H9 (cell line): ENCODE measurements at regions not wholly inside any gene's neighbourhood (a gene's known extent, or its start where the extent isn't known, plus 50 kb on each side); places are given as distances from the start of the nearest gene placed in this dataset.

Experiments used
- DNase-seq: peaks from one replicate; pipeline ENCODE4 v3.0.0-alpha.2; 2017
- H2AFZ ChIP-seq: one replicate; pipeline ENCODE4 v1.6.1; 2013; ENCODE audit warnings: mild to moderate bottlenecking, low read length, control low read depth, moderate library complexity
- H2AK5ac ChIP-seq: 2 replicates; pipeline ENCODE4 v1.6.1; 2013; ENCODE audit warnings: low read length, control low read depth, mixed read lengths; ENCODE audit not compliant: insufficient read length
- H2BK120ac ChIP-seq: one replicate; pipeline ENCODE4 v1.6.1; 2013; ENCODE audit warnings: low read depth, mild to moderate bottlenecking, low read length, control low read depth, inconsistent platforms; ENCODE audit not compliant: poor library complexity, severe bottlenecking
- H2BK12ac ChIP-seq: 2 replicates; pipeline ENCODE4 v1.6.1; 2013; ENCODE audit warnings: low read length, control low read depth, mixed read lengths, low read depth; ENCODE audit not compliant: insufficient read length
- H2BK15ac ChIP-seq: 2 replicates; pipeline ENCODE4 v1.6.1; 2013; ENCODE audit warnings: low read depth, low read length, control low read depth
- H2BK20ac ChIP-seq: one replicate; pipeline ENCODE4 v1.6.1; 2013; ENCODE audit warnings: low read depth, mild to moderate bottlenecking, low read length, control low read depth, inconsistent platforms; ENCODE audit not compliant: poor library complexity, severe bottlenecking
- H2BK5ac ChIP-seq: 2 replicates; pipeline ENCODE4 v1.6.1; 2013; ENCODE audit warnings: low read length, control low read depth, mixed read lengths; ENCODE audit not compliant: insufficient read length
- H3K14ac ChIP-seq: 2 replicates; pipeline ENCODE4 v1.6.1; 2013; ENCODE audit warnings: low read length, control low read depth; ENCODE audit not compliant: insufficient read depth
- H3K18ac ChIP-seq: 2 replicates; pipeline ENCODE4 v1.6.1; 2013; ENCODE audit warnings: low read depth, mild to moderate bottlenecking, mixed read lengths, low read length, control low read depth; ENCODE audit not compliant: insufficient read length
- H3K23ac ChIP-seq: 2 replicates; pipeline ENCODE4 v1.6.1; 2013; ENCODE audit warnings: low read length, control low read depth, mixed read lengths, low read depth; ENCODE audit not compliant: insufficient read length
- H3K23me2 ChIP-seq: 2 replicates; pipeline ENCODE4 v1.6.1; 2013; ENCODE audit warnings: low read depth, mild to moderate bottlenecking, mixed read lengths, low read length, control low read depth; ENCODE audit not compliant: insufficient read length, poor library complexity, severe bottlenecking
- H3K27ac ChIP-seq: 2 replicates; pipeline ENCODE4 v1.5.1; 2013; ENCODE audit warnings: low read length, control low read depth, mixed read lengths, low read depth; ENCODE audit not compliant: insufficient read length
- H3K27me3 ChIP-seq: 2 replicates; pipeline ENCODE4 v1.6.1; 2013; ENCODE audit warnings: low read length, control low read depth, inconsistent platforms; ENCODE audit not compliant: insufficient read depth
- H3K4ac ChIP-seq: 2 replicates; pipeline ENCODE4 v1.6.1; 2013; ENCODE audit warnings: low read depth, mild to moderate bottlenecking, control low read depth, inconsistent platforms, low read length, moderate library complexity
- H3K4me1 ChIP-seq: 2 replicates; pipeline ENCODE4 v1.6.1; 2013; ENCODE audit warnings: low read length, control low read depth, inconsistent platforms; ENCODE audit not compliant: insufficient read depth
- H3K4me2 ChIP-seq: 2 replicates; pipeline ENCODE4 v1.6.1; 2013; ENCODE audit warnings: low read length, control low read depth, mixed read lengths; ENCODE audit not compliant: insufficient read length, insufficient read depth
- H3K56ac ChIP-seq: 2 replicates; pipeline ENCODE4 v1.6.1; 2013; ENCODE audit warnings: low read depth, mild to moderate bottlenecking, mixed read lengths, low read length, control low read depth; ENCODE audit not compliant: insufficient read length
- H3K79me1 ChIP-seq: 2 replicates; pipeline ENCODE4 v1.6.1; 2013; ENCODE audit warnings: low read depth, mild to moderate bottlenecking, moderate library complexity, low read length, control low read depth, inconsistent platforms; ENCODE audit not compliant: insufficient read depth, poor library complexity, severe bottlenecking
- H3K79me2 ChIP-seq: 2 replicates; pipeline ENCODE4 v1.6.1; 2013; ENCODE audit warnings: low read length, control low read depth, inconsistent platforms; ENCODE audit not compliant: insufficient read depth
- H3K9ac ChIP-seq: 2 replicates; pipeline ENCODE4 v1.6.1; 2013; ENCODE audit warnings: low read length, control low read depth, mixed read lengths; ENCODE audit not compliant: insufficient read length; ENCODE audit errors: extremely low read depth
- H3K9me3 ChIP-seq: one replicate; pipeline ENCODE4 v1.6.1; 2013; ENCODE audit warnings: low read depth, low read length, inconsistent platforms; ENCODE audit not compliant: control insufficient read depth
- H3T11ph ChIP-seq: one replicate; pipeline ENCODE4 v1.6.1; 2013; ENCODE audit warnings: mild to moderate bottlenecking, low read length, control low read depth, inconsistent platforms
- H4K20me1 ChIP-seq: one replicate; pipeline ENCODE4 v1.6.1; 2013; ENCODE audit not compliant: control insufficient read depth, insufficient read length, insufficient read depth
- H4K5ac ChIP-seq: 2 replicates; pipeline ENCODE4 v1.6.1; 2013; ENCODE audit warnings: low read depth, mild to moderate bottlenecking, mixed read lengths, low read length, control low read depth; ENCODE audit not compliant: insufficient read length
- H4K8ac ChIP-seq: replicated peaks from 2 replicates; pipeline ENCODE4 v1.6.1; 2013; ENCODE audit warnings: low read length, control low read depth, mixed read lengths, low read depth; ENCODE audit not compliant: insufficient read length
- H4K91ac ChIP-seq: 2 replicates; pipeline ENCODE4 v1.6.1; 2013; ENCODE audit warnings: low read depth, mild to moderate bottlenecking, moderate library complexity, mixed read lengths, low read length, control low read depth; ENCODE audit not compliant: insufficient read length
- H3K27ac Mint-ChIP-seq, 3 experiments: 2 replicates in 2 of 3; 3 replicates in 1 of 3; pipeline ENCODE4 v1.8.0; 2020 to 2021; ENCODE audit warnings: mixed read lengths in 3 of 3, mild to moderate bottlenecking in 1 of 3, moderate library complexity in 1 of 3
- H3K27me3 Mint-ChIP-seq: 2 replicates; pipeline ENCODE4 v1.8.0; 2021; ENCODE audit warnings: low read depth, mild to moderate bottlenecking, moderate library complexity, mixed read lengths
- H3K36me3 Mint-ChIP-seq, 3 experiments: 2 replicates in 2 of 3; 3 replicates in 1 of 3; pipeline ENCODE4 v1.8.0; 2020 to 2021; ENCODE audit warnings: low read depth in 3 of 3, mixed read lengths in 3 of 3; ENCODE audit not compliant: insufficient read depth in 1 of 3
- H3K4me1 Mint-ChIP-seq, 2 experiments: 2 replicates each; pipeline ENCODE4 v1.8.0; 2020; ENCODE audit warnings: mixed read lengths in 2 of 2
- H3K4me3 Mint-ChIP-seq, 2 experiments: 2 replicates in 1 of 2; 3 replicates in 1 of 2; pipeline ENCODE4 v1.8.0; 2020 to 2021; ENCODE audit warnings: mild to moderate bottlenecking in 2 of 2, mixed read lengths in 2 of 2, moderate library complexity in 1 of 2
- H3K9me3 Mint-ChIP-seq, 2 experiments: 2 replicates in 1 of 2; 3 replicates in 1 of 2; pipeline ENCODE4 v1.8.0; 2020; ENCODE audit warnings: mild to moderate bottlenecking in 2 of 2, mixed read lengths in 2 of 2, moderate library complexity in 1 of 2
- WGBS: extraction: QIAGEN DNeasy Blood & Tissue Kit; methylation state at CpG from one replicate; pipeline ENCODE4 v1.1.7; 2013; ENCODE audit warnings: missing lambda C conversion rate, low lambda C conversion rate, mixed read lengths; ENCODE audit not compliant: insufficient read length; ENCODE audit errors: extremely low coverage; 5-methylcytosine and 5-hydroxymethylcytosine counted together
- TF ChIP-seq, protein P1 (sequence below): fragments of 200-600 bp; sonication (generic); conservative IDR thresholded peaks from 3 replicates; pipeline ENCODE4 v1.8.0; 2021; ENCODE audit warnings: antibody characterized with exemption, mild to moderate bottlenecking

DNA sequence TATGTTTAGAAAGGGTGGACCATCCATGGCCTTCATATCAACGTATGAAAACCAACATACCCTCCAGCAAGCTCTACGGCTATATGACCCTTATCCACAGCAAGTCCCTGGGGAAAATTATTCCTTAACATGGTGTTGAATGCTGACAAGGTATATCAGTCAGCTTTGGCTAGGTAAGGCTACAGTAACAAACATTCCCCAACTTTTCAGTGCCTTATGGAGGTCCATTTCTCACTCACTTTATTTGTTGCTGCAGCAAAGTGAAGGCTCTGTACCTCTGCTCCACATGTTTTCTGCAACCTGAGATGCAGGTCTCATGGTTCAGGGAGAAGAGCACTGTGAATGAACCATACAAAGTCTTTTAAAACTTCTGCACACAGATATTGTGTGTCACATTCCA lies 83.8 kb upstream of the TOX3 start:
- H3K36me3 Mint-ChIP-seq = peaks cover 0 to 5% (median 0%) of the 10 kb centered on the region in 3 experiments; a peak in 3 of 7 replicates

More for the DNA sequence above, 83.8 kb upstream of the TOX3 start:
- no peak overlapping the region for H3K27ac Mint-ChIP-seq
- no peak overlapping the region for H2BK20ac ChIP-seq
- H3K23ac ChIP-seq = no peak overlapping the region
- no peaks in the 10 kb centered on the region for H4K20me1 ChIP-seq
- TF ChIP-seq, protein P1, sequence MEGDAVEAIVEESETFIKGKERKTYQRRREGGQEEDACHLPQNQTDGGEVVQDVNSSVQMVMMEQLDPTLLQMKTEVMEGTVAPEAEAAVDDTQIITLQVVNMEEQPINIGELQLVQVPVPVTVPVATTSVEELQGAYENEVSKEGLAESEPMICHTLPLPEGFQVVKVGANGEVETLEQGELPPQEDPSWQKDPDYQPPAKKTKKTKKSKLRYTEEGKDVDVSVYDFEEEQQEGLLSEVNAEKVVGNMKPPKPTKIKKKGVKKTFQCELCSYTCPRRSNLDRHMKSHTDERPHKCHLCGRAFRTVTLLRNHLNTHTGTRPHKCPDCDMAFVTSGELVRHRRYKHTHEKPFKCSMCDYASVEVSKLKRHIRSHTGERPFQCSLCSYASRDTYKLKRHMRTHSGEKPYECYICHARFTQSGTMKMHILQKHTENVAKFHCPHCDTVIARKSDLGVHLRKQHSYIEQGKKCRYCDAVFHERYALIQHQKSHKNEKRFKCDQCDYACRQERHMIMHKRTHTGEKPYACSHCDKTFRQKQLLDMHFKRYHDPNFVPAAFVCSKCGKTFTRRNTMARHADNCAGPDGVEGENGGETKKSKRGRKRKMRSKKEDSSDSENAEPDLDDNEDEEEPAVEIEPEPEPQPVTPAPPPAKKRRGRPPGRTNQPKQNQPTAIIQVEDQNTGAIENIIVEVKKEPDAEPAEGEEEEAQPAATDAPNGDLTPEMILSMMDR = no peak
- WGBS = no CpG with 5 or more reads among the region's 2 CpGs
- no peak overlapping the region for H3T11ph ChIP-seq
- DNase-seq = no peak
- H3K56ac ChIP-seq = no peak overlapping the region
- no peaks in the 10 kb centered on the region for H3K4me1 ChIP-seq
- H3K9ac ChIP-seq = no peak overlapping the region
- H3K4me1 Mint-ChIP-seq = peaks cover 0 to 2% of the 10 kb centered on the region in 2 experiments; a peak in 1 of 4 replicates
- peaks cover 3 to 4% of the 10 kb centered on the region in 2 experiments; a peak in 3 of 5 replicates for H3K9me3 Mint-ChIP-seq
- H3K23me2 ChIP-seq = no peaks in the 10 kb centered on the region
- H3K14ac ChIP-seq = no peak overlapping the region
- no peak overlapping the region for H3K4me3 Mint-ChIP-seq
- no peak overlapping the region for H3K18ac ChIP-seq
- H2BK120ac ChIP-seq = no peak overlapping the region
- H2AFZ ChIP-seq = no peak overlapping the region
- H3K27ac ChIP-seq = no peak overlapping the region
- no peak overlapping the region for H2AK5ac ChIP-seq
- H3K4me2 ChIP-seq = no peak overlapping the region
- H2BK15ac ChIP-seq = no peak overlapping the region
- H4K91ac ChIP-seq = no peak overlapping the region
- H3K27me3 ChIP-seq = no peaks in the 10 kb centered on the region
- H4K5ac ChIP-seq = no peak overlapping the region
- H3K79me2 ChIP-seq = no peaks in the 10 kb centered on the region
- H2BK12ac ChIP-seq = no peak overlapping the region
- H2BK5ac ChIP-seq = no peak overlapping the region
- no peak overlapping the region for H3K4ac ChIP-seq
- H3K79me1 ChIP-seq = no peaks in the 10 kb centered on the region
- H3K9me3 ChIP-seq = no peaks in the 10 kb centered on the region
- H4K8ac ChIP-seq = no peak overlapping the region
- H3K27me3 Mint-ChIP-seq = no peaks in the 10 kb centered on the region
